Astrocyte of the hippocampus (primary cell): ENCODE measurements at regions not wholly inside any gene's neighbourhood (a gene's known extent, or its start where the extent isn't known, plus 50 kb on each side); places are given as distances from the start of the nearest gene placed in this dataset.

ENCODE experiments used
- DNase-seq: peaks from one replicate; pipeline ENCODE4 v3.0.0; 2011; ENCODE audit warnings: low read depth, low spot score

DNA sequence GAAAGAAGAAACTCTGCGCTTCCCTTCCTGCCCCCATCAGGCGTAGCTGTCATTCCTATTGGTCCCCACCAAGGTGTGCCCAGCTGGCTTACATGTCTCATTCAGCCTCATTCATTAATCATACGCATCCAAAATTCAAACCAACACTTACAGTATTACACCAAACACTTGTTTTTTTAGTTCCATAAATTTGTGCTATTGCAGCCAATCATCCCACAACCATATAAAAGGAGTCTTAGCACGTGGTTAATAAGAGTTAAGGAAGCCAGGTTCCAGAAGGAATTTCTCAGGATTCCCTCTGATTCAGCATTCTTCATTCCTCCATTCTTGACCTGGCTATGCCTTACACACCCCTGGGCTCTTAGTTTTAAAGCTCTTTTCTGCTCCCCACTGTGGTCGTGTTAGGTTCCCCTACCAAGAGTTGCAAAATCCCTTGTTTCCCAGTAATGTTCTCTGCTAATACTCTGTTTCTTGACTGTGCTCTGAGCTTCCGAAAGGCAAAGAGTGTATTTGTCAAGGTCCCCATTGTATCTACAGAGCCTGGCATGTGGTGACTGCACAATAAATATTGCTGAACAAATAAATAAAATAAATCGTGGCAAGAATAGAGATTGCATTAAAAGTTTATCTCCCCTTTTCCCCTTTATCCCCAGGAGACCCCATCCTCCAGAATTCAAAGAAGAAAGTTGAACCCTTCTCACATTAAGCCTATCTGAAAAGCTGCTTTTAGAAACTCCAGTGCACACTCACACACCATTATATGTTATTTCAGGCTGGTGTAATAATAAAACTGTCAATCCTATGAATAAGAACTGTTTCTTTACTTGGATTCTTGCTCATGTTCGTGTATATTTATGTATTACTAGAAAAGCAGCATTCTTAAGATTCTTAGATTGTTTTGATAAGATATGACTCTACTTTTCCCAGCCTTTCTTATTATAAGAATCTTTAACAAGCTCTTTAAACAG is 514.4 kb downstream of the INHBA start:
- DNase-seq = peak; percentile 42

DNA sequence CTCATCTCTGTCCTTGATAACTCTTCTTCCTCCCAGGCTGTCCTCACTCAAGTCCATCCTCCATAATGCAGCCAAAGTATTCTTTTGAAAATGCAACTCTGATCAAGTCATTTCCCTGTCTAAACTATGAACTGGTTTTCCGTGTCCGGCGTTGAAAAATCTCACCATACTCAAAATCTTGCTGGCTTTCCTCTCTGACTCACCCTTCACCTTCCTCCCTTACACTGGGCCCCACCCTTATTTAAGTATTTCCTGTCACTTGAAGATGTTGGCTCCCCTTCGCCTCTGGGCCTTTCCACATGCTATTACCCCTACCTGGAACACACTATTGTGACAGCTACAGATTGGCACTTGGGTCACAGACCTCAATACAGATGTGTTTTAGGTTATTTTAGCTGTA is 515.6 kb downstream of the INHBA start:
- no peak for DNase-seq

DNA sequence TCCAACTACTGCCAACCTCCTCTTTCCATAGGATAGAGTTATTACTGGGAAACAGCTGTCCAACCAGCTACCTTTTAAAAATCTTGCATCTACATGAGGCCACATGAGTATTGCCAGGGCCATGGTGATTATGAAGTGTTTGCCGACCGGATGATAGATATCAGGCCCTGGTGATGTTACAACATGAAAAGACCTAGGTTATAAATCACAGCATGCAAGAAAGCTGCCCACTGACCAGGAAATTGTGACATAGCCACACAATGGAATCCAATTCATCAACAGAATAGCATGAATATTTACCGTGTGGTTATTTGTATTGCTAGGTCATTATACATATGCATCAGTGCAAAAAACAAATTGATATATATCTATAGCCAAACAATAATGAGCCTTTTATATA is 517.0 kb downstream of the INHBA start:
- no peak for DNase-seq

DNA sequence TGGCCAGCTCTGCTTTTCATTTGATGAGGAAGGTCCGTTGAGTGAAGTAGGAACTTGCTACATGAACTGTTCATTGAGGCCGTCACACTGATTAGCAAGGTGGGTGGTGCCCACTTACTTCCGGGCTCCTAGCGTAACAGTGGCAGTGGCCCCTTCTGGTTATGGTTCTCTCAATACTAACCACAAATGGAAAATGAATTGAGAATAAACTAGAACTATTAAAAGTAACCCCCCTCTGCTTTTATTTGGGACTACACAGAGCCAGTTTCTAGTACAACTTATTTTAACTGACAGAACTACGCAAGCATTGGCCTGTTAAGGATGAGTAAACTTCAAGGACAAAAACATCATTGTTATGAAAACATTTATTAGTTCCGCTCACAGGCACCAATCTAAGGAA is 519.1 kb downstream of the INHBA start:
- DNase-seq = no peak

DNA sequence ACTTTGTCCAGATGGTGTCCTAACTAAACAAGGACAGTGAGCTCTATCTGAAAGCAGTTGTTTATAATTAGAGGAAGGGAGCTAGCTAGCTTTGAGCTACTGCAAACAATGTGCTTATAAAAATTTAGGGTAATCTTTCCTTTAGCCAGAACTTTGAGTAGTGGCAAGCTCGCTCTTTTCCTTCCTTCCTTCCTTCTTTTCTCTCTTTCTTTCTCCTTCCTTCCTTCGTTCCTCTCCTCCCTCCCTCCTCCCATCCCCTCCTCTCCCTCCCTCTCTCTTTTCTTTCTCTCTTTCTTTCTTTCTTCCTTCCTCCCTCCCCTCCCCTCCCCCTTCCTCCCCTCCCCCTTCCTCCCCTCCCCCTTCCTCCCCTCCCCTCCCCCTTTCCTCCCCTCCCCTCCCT is 520.1 kb downstream of the INHBA start:
- no peak for DNase-seq

DNA sequence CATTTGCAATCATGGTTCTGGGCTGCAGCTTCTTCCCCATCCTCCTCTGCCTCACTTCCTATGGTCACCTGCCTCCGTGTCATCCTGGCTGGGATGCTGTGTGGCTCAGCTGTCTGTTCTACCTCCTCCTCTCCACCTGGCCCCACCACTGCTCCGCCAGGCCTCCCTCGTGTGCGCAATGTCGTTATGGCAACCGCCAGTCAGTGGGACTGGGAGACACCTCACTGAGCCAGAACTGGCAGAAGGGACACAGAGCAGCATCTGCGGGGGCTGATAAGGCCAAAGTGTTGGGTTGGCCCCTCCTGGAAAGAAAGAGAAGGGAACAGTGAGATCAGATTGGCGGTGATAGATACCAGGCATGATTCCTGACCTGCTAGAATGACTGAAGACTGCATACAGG is 527.5 kb downstream of the INHBA start:
- no peak for DNase-seq

DNA sequence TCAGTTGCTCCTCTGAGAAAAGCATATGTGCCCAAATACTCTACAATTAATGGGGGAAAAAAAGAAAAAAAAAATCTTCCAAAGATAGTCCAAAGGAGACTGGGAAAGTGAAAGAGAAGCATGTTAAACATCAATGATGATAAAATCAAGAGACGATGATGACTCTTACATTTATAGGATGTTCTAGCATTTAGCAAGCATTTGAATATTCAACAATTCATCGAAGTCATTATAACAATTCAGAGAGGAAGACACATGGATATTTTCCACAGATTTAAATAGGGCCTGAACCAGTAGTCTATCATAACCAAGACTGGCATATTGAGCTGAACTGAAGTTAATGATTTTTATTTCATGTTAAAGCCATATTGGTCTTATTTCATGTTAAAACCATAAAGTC is 528.4 kb downstream of the INHBA start:
- DNase-seq = no peak

DNA sequence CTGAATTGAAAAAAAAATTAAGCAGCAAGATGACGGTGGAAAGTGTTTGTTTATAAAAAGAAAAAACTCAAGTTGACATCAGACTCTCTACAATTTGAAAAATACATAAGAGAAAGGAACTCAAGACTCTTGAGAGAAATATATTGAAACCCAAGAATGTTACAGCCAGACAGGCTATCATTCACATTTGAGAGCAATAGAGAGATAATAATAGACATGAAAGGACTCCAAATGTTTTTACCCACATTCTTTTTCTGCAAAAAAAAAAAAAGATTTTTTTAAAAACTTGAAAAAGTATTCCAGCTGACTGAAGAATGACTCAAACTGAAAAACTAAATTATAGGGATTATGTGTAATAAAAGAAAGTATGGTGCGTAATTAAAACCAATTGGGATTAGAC is 532.4 kb downstream of the INHBA start:
- DNase-seq = no peak

DNA sequence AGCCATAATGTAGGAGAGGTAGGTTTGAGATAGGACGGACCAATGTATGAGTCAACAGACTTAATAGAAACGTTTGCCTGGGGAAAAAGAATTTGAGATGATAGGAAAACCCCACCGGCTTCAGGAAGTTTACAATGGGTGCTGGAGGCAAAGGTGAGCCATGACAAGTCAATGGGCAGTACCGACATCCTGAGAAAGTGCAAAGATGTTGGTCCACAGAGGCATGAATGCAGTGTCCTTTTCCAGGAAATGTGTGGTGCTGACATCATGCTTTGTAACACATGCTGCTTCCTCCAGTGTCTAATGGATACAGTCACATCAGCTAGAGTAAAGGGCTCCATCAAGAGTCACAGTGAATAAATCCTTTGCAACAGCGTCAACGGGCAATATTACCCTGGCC is 533.6 kb downstream of the INHBA start:
- no peak for DNase-seq

DNA sequence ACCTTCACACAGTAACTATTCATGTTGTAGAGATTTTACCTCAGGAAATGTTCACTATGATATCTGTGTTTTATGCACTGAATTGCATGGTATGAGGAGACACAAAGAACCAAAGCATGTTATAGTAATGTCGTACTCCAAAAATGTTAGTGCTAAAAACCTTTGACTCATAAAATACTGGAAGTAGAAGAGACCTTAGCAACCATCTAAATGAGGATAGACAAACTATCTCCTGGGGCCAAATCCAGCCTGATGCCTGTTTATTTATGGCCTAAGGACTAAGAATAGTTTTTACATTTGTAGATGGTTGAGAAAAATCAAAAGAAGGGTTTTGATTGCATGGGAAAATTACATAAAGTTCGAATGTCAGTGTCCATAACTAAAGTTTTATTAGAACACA is 535.1 kb downstream of the INHBA start:
- no peak for DNase-seq

DNA sequence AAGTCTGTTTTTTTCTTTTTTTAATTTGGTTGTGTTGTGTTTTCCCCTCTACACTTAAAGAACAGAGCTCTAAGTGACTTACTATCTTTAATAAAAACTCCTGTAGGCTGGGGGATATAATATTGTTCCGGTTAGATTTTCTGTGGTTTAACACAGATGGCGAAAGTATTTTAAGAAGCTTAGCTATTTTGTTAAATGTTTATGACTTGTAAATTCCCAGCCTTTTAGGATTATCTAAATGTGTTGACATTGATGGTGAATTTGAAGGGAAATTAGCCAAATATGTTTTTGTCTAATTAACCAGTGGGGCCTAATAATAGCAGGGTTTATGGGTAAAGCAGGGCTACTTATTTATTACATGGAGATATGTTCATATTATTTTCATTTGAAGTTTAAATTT is 538.5 kb downstream of the INHBA start:
- peak; percentile 26 for DNase-seq

DNA sequence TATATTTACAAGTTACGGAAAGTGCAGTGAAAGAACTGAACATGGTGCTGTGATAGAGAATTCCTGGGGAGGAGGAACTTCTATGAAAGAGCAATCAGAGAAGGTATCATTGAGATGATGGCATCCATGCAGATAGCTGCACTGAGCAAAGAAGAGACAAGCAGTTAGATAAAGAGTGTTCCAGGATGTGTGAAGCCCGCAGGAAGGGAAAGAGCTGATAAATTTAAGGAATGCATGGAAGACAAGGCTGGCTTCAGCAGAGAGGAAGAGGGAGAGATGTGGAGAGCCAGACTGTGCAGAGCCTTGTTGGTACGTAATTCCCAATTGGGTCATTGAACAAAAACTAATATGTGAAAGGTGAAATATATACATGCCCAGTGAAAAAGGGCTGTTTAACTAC is 538.9 kb downstream of the INHBA start:
- no peak for DNase-seq

DNA sequence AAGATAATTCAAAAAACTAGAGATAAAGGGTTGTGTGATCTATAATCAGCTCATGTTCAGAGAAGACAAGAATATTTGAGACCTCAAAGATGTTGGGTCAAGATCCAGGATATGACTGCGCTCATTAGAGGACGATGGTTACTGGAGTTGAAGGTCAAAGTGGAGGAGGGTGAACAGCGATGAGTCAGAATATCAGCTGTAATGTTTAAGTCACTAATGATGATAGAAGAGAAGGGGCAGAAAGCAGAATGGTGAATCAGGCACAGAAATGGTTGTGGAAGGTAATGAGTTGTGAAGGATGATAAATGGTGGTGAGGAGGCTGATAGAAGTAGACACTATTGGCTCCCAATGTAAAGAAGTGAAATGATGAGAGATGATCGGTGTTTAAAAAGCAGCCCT is 540.3 kb downstream of the INHBA start:
- no peak for DNase-seq

DNA sequence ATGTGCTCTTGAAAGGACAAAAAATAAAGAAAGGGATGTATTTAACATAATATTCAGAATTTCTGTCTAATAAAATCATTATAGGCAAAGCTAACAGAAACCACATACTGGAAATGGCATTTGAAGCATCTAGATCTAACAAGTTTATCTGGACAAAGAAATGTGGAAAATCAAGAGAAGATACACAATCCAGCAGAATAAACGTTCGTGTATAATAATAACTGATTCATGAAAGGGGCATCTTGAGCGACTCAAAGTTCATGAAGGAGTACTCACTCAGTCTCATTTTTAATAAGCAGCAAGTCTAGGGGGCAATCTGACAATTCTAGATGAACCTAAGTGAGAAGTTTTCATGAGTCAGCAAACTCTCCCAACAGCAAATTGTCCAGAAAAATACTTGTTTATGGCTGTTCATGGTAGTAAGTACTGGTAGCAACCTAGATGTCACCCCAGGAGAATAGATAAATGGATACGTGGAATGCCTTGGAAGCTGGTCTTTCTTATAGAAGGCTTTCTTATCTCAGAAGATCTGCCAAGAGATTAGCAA is 541.8 kb downstream of the INHBA start:
- no peak for DNase-seq

DNA sequence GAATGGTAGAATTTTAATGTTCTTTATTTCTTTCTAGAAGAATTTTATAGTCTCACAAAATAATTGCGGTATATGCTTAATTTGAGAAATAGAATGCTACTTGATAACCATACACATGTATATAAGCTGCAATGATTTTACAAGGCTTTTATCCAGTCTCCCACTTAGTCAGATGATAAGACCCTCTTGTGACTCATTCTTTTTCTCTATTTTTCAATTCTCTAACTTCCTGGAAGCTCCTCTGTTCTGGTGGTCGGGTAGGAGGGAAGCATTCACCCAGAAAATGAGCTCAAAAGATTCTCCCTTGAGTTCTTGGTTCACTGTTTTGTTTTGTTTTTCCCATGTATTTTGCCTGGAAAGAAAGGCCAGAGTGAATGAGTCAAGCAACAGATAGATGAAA is 546.6 kb downstream of the INHBA start:
- peak; percentile 25 for DNase-seq

DNA sequence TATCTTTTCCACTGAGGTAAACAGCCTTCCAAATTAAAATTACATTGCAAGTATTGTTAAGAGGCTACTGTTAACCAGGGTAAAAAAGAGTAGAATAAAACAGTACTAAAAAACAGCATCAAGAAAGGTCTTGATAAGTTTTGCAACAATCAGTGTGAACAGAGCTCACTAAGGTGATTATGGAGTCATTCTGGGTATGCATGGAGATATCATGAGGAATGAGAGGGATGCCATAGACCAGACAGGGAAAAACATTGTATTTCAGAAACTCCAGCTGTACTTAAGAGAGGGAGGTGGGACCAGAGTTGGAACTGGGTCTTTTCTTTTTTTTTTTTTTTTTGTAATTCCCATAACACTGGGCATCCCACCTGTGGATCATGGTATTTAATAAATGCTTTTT is 549.6 kb downstream of the INHBA start:
- no peak for DNase-seq

DNA sequence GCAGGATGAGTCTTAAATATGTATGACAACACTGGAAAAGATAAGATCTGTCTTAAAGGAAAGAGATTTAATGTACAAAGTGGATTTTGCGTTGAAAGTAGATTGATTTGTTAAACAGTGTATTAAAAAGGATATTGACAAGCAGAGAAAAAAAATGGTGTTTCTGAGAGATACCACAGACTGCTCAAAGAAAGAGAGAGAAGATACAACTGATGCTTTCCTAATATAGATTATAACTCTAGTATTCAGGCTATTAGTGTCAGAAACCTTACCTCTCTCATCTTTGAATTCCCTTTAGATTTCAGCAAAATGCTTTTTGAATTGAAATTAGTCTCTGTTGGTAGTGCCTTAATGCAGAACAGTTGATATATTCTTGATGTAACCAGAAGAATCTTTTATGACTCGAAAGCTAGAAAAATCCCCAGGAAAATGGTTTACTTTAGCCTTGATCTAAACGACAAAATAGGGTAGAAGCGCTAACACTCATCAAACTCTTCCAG is 550.7 kb downstream of the INHBA start:
- DNase-seq = no peak

DNA sequence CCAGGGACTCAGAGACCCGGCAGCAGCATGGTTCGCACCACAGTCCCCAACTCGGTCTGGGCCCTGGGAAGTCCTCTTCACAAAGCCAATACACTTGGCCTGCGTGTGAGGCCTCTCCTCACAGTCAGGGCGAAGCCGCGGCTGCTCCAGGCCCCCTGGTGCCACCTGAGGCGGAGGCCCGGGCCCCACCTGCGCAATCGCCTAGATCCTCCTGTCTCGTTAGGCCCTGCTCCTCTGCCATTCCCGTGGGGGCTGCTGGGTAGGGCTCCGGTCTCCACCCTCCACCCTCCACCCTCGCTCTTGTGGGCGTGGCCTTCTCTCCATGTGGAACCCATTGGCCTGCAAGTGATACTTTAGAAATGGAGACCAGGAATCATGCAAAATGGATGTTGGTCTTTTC is 553.3 kb downstream of the INHBA start:
- no peak for DNase-seq

DNA sequence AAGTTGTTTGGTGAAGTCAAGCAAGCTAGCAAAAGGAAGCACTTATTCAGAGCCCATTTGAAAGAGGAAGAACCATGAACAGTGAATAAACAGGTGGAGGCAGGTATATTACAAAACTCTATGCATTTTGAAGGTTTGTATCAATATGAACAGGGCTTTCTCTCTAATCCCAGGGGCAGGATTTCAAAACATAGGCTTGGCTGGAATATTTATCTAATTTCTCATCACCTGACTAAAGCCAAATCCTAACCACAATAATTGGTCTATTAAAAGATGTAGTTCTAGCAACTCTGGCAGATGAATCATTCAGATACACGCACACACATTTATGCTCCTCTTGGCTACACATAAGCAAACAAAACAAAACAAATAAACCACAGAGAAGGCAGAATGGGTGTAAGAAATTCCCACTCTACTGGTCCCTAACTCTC is 554.4 kb downstream of the INHBA start:
- DNase-seq = peak; percentile 55

DNA sequence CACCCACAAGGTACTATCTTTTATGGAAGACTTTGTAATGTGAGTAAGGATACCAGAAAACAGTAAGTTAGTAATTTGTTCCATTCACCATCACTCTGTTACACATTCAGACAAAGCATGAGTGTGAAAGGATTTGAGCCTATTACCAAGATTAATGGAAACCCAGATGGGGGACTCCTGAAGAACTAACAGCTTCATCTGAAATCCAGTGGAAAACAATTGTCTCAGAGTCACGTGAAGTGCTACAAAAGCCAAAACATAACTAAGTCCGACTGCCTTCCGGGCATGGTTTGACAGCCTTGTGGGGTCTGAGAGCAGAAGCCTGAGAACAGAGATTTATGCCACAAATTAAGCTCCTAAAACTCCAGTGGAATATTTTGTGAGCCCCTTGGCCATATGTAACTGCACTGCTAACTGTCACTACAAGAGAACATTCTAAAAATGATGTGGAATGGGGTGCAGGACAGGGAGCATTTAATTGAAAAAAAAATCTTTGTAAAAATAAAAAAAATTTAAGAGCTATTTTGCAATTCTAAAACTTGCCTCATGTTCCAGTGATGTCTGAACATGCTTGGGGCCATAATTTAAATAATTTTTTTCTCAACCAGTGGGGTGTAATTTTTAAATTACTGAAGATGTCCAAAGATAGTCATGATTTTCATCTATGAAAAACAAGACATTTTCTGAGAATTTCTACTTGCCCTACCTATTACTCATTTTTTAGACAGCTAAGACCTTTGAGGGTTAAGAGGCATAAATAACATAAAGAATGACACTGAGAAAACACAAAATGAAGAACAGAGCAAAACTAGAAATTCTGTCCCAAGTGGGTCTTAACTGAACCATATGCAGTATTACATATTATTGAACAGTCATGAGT is 555.0 kb downstream of the INHBA start:
- no peak for DNase-seq

DNA sequence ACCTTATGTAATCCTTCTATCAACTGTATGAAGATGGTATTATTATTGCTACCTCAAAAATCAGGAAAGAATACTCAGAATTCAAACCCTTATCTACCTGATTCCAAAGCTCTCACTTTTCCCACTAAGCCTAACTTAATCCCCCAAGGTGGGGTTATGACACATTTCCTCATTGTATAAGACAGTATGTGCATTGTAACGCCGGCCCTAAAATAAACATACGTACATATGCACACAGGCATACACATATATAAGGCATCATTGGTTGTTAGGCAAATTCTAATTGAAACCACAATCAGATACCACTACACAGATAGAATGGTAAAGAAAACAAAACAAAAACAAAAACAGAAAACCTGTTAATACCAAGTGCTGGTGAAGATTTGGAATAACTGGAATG is 556.5 kb downstream of the INHBA start:
- DNase-seq = no peak

DNA sequence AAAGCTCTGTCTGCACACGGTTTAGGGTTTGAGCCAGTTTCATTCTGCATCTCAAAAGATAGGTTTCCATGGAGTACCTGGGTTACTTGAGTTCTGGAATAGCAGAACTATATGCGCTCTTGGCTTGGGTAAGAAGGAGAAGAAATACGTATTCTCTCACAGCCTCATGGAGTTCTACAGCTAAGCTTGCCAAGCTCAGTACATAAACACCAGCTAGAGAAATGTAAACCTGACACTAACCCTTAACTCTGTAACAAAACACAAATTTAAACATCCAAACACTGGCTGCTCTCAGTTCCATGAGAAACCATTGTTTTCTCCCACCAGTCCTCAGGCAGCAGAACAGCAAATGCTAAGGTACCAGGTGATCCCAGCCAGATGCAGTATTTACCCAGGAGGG is 557.2 kb downstream of the INHBA start:
- no peak for DNase-seq
